CD4-positive, alpha-beta memory T cell (primary cell): ENCODE measurements at regions not wholly inside any gene's neighbourhood (a gene's known extent, or its start where the extent isn't known, plus 50 kb on each side); places are given as distances from the start of the nearest gene placed in this dataset.

Experiments
- CTCF ChIA-PET: fragments of 350-600 bp; sonication (Branson Sonifier 250); formaldehyde crosslinking; loops from one replicate; lab custom pipeline; 2021; ENCODE audit warnings: inconsistent platforms; ENCODE audit not compliant: partially characterized antibody; lab: Charles Lee
- POLR2A ChIA-PET: fragments of 350-600 bp; sonication (Branson Sonifier 250); formaldehyde crosslinking; loops from one replicate; lab custom pipeline; 2021; ENCODE audit not compliant: partially characterized antibody; lab: Charles Lee
- DNase-seq, 5 donors: peaks; one replicate each; pipeline versions ENCODE4 v3.0.0 to v3.0.0-alpha.2; 2020 to 2022; ENCODE audit warnings: mixed read lengths in 1 of 5
- H3K27ac ChIP-seq: one replicate; pipeline ENCODE4 v1.7.0; 2013; ENCODE audit warnings: low read depth, low read length
- H3K27me3 ChIP-seq: 2 replicates; pipeline ENCODE4 v1.7.0; 2013; ENCODE audit warnings: mild to moderate bottlenecking, low read length, moderate library complexity; ENCODE audit not compliant: insufficient read depth
- H3K36me3 ChIP-seq: 2 replicates; pipeline ENCODE4 v1.7.0; 2013; ENCODE audit warnings: mild to moderate bottlenecking, low read length, moderate library complexity; ENCODE audit not compliant: insufficient read depth
- H3K4me1 ChIP-seq: 2 replicates; pipeline ENCODE4 v1.7.0; 2013; ENCODE audit warnings: mild to moderate bottlenecking, low read length, moderate library complexity; ENCODE audit not compliant: insufficient read depth
- H3K4me3 ChIP-seq, 2 donors: one replicate each; pipeline ENCODE4 v1.7.0; 2013; ENCODE audit warnings: low read length in 2 of 2, mild to moderate bottlenecking in 1 of 2
- H3K9me3 ChIP-seq, 2 donors: one replicate each; pipeline ENCODE4 v1.7.0; 2013; ENCODE audit warnings: low read length in 2 of 2, control low read depth in 1 of 2; ENCODE audit not compliant: control insufficient read depth in 1 of 2
- H3K27ac Mint-ChIP-seq, 7 donors: one replicate each; pipeline ENCODE4 v1.8.0; 2020 to 2021; ENCODE audit warnings: mixed read lengths in 7 of 7, mild to moderate bottlenecking in 6 of 7, inconsistent platforms in 3 of 7, moderate library complexity in 3 of 7
- H3K27me3 Mint-ChIP-seq, 2 donors: one replicate each; pipeline ENCODE4 v1.8.0; 2020 to 2021; ENCODE audit warnings: mixed read lengths in 2 of 2
- H3K36me3 Mint-ChIP-seq, 2 donors: one replicate each; pipeline ENCODE4 v1.8.0; 2020 to 2021; ENCODE audit warnings: mixed read lengths in 2 of 2, inconsistent platforms in 1 of 2, mild to moderate bottlenecking in 1 of 2
- H3K4me1 Mint-ChIP-seq, 4 donors: one replicate each; pipeline ENCODE4 v1.8.0; 2020 to 2021; ENCODE audit warnings: mixed read lengths in 4 of 4, mild to moderate bottlenecking in 1 of 4
- H3K4me3 Mint-ChIP-seq, 8 donors: one replicate each; pipeline ENCODE4 v1.8.0; 2020 to 2021; ENCODE audit warnings: mixed read lengths in 8 of 8, mild to moderate bottlenecking in 7 of 8, moderate library complexity in 6 of 8, inconsistent platforms in 3 of 8
- H3K9me3 Mint-ChIP-seq, 8 donors: one replicate each; pipeline ENCODE4 v1.8.0; 2020 to 2021; ENCODE audit warnings: mixed read lengths in 8 of 8, mild to moderate bottlenecking in 5 of 8, inconsistent platforms in 3 of 8, moderate library complexity in 1 of 8
- intact Hi-C: fragments of 100-400 bp; cut with micrococcal nuclease; formaldehyde crosslinking; loops from one replicate; pipeline ENCODE4 v1.15.1; 2023

GRCh38 chr3:73768524-73769308, 144.0 kb upstream of the PDZRN3 start:
- Histone ChIP-seq H3K9me3 (no peaks in the 10 kb centered on the region), H3K27ac (no peak overlapping the region), H3K4me1 (no peaks in the 10 kb centered on the region), H3K4me3 (no peak overlapping the region), H3K36me3 (no peaks in the 10 kb centered on the region), H3K27me3 (no peaks in the 10 kb centered on the region)
- H3K4me3 Mint-ChIP-seq, result no peak overlapping the region
- H3K4me1 Mint-ChIP-seq, result peaks cover 0 to 2% (median 0%) of the 10 kb centered on the region in 4 donors
- no peaks in the 10 kb centered on the region for H3K27me3 Mint-ChIP-seq
- intact Hi-C loops, result no loop called here
- H3K9me3 Mint-ChIP-seq, result peaks cover 0 to 19% (median 7%) of the 10 kb centered on the region in 8 donors
- no peak for DNase-seq
- ChIA-PET POLR2A (no interaction called here), CTCF (no interaction called here)
- no peaks in the 10 kb centered on the region for H3K36me3 Mint-ChIP-seq
- H3K27ac Mint-ChIP-seq, result no peak overlapping the region

- POLR2A ChIA-PET, result no interaction called here
- DNase-seq, result no peak
- Histone ChIP-seq H3K4me3 (no peak overlapping the region), H3K27me3 (no peaks in the 10 kb centered on the region), H3K36me3 (no peaks in the 10 kb centered on the region), H3K9me3 (no peaks in the 10 kb centered on the region), H3K4me1 (no peaks in the 10 kb centered on the region), H3K27ac (no peak overlapping the region)
- intact Hi-C loops, result no loop called here
- CTCF ChIA-PET, result no interaction called here
- Mint-ChIP-seq H3K4me3 (no peak overlapping the region), H3K9me3 (peaks cover 2 to 19% (median 6%) of the 10 kb centered on the region in 8 donors), H3K27me3 (no peaks in the 10 kb centered on the region), H3K4me1 (peaks cover 0 to 2% (median 0%) of the 10 kb centered on the region in 4 donors), H3K36me3 (no peaks in the 10 kb centered on the region), H3K27ac (no peak overlapping the region)
These were observed 142.0 kb upstream of the PDZRN3 start for GRCh38 chr3:73766599-73767381.

- ChIA-PET CTCF (no interaction called here), POLR2A (no interaction called here)
- no peak for DNase-seq
- no peak overlapping the region for H3K4me3 ChIP-seq
- Mint-ChIP-seq H3K4me3 (no peak overlapping the region), H3K9me3 (peaks cover 2 to 19% (median 6%) of the 10 kb centered on the region in 8 donors), H3K36me3 (no peaks in the 10 kb centered on the region), H3K27me3 (no peaks in the 10 kb centered on the region), H3K4me1 (peaks cover 0 to 2% (median 0%) of the 10 kb centered on the region in 4 donors), H3K27ac (no peak overlapping the region)
- no peak overlapping the region for H3K27ac ChIP-seq
- intact Hi-C loops, result no loop called here
- H3K27me3 ChIP-seq, result no peaks in the 10 kb centered on the region
- no peaks in the 10 kb centered on the region for H3K9me3 ChIP-seq
- H3K36me3 ChIP-seq, result no peaks in the 10 kb centered on the region
- H3K4me1 ChIP-seq, result no peaks in the 10 kb centered on the region
These were observed 141.3 kb upstream of the PDZRN3 start for GRCh38 chr3:73765878-73766545.

- intact Hi-C loops, result no loop called here
- H3K27ac Mint-ChIP-seq, result no peak overlapping the region
- POLR2A ChIA-PET, result no interaction called here
These were observed 138.1 kb upstream of the PDZRN3 start for GRCh38 chr3:73762855-73763254.

GRCh38 chr3:73759297-73759711, 134.6 kb upstream of the PDZRN3 start:
- intact Hi-C loops, result no loop called here
- Histone ChIP-seq H3K9me3 (no peaks in the 10 kb centered on the region), H3K4me1 (no peaks in the 10 kb centered on the region), H3K27ac (no peak overlapping the region), H3K4me3 (no peak overlapping the region), H3K27me3 (no peaks in the 10 kb centered on the region), H3K36me3 (no peaks in the 10 kb centered on the region)
- DNase-seq, result no peak
- Mint-ChIP-seq H3K4me3 (no peak overlapping the region), H3K27ac (no peak overlapping the region), H3K36me3 (no peaks in the 10 kb centered on the region), H3K27me3 (no peaks in the 10 kb centered on the region), H3K4me1 (no peaks in the 10 kb centered on the region), H3K9me3 (peaks cover 0 to 13% (median 4%) of the 10 kb centered on the region in 8 donors)
- ChIA-PET POLR2A (no interaction called here), CTCF (no interaction called here)

More at GRCh38 chr3:73762855-73763254, 138.1 kb upstream of the PDZRN3 start:
- Mint-ChIP-seq H3K9me3 (peaks cover 2 to 18% (median 8%) of the 10 kb centered on the region in 8 donors), H3K4me1 (peaks cover 0 to 2% (median 0%) of the 10 kb centered on the region in 4 donors), H3K4me3 (no peak overlapping the region), H3K27me3 (no peaks in the 10 kb centered on the region), H3K36me3 (no peaks in the 10 kb centered on the region)
- CTCF ChIA-PET, result no interaction called here
- Histone ChIP-seq H3K27me3 (no peaks in the 10 kb centered on the region), H3K4me3 (no peak overlapping the region), H3K9me3 (no peaks in the 10 kb centered on the region), H3K4me1 (no peaks in the 10 kb centered on the region), H3K27ac (no peak overlapping the region), H3K36me3 (no peaks in the 10 kb centered on the region)
- no peak for DNase-seq

GRCh38 chr3:73757536-73757935, 132.8 kb upstream of the PDZRN3 start:
- CTCF ChIA-PET, result no interaction called here

GRCh38 chr3:73753985-73754384, 129.2 kb upstream of the PDZRN3 start:
- DNase-seq, result no peak
- Mint-ChIP-seq H3K9me3 (peaks cover 0 to 8% (median 2%) of the 10 kb centered on the region in 8 donors), H3K4me1 (no peaks in the 10 kb centered on the region), H3K4me3 (no peak overlapping the region), H3K27me3 (no peaks in the 10 kb centered on the region), H3K36me3 (no peaks in the 10 kb centered on the region), H3K27ac (no peak overlapping the region)
- Histone ChIP-seq H3K27ac (no peak overlapping the region), H3K4me1 (no peaks in the 10 kb centered on the region), H3K27me3 (no peaks in the 10 kb centered on the region), H3K36me3 (no peaks in the 10 kb centered on the region), H3K9me3 (no peaks in the 10 kb centered on the region), H3K4me3 (no peak overlapping the region)
- intact Hi-C loops, result no loop called here
- ChIA-PET POLR2A (no interaction called here), CTCF (no interaction called here)

More at GRCh38 chr3:73757536-73757935, 132.8 kb upstream of the PDZRN3 start:
- H3K9me3 Mint-ChIP-seq, result peaks cover 0 to 11% (median 2%) of the 10 kb centered on the region in 8 donors
- no peaks in the 10 kb centered on the region for H3K36me3 Mint-ChIP-seq
- Histone ChIP-seq H3K4me3 (no peak overlapping the region), H3K27ac (no peak overlapping the region), H3K27me3 (no peaks in the 10 kb centered on the region), H3K4me1 (no peaks in the 10 kb centered on the region), H3K36me3 (no peaks in the 10 kb centered on the region), H3K9me3 (no peaks in the 10 kb centered on the region)
- DNase-seq, result no peak
- no peaks in the 10 kb centered on the region for H3K4me1 Mint-ChIP-seq
- POLR2A ChIA-PET, result no interaction called here
- no peaks in the 10 kb centered on the region for H3K27me3 Mint-ChIP-seq
- no peak overlapping the region for H3K4me3 Mint-ChIP-seq
- no peak overlapping the region for H3K27ac Mint-ChIP-seq
- intact Hi-C loops, result no loop called here
